ENCODE measurements at regions not wholly inside any gene's neighbourhood (a gene's known extent, or its start where the extent isn't known, plus 50 kb on each side); places are given as distances from the start of the nearest gene placed in this dataset.
"Not testable (repeated sequence)": the region's sequence is repeated elsewhere in the genome, so short reads cannot be mapped to it uniquely, and the experiment has no call there.

GRCh38 chr2:53536583-53537361 lies 230.8 kb upstream of the CHAC2 start:
- no peak for ATAC-seq

DNA sequence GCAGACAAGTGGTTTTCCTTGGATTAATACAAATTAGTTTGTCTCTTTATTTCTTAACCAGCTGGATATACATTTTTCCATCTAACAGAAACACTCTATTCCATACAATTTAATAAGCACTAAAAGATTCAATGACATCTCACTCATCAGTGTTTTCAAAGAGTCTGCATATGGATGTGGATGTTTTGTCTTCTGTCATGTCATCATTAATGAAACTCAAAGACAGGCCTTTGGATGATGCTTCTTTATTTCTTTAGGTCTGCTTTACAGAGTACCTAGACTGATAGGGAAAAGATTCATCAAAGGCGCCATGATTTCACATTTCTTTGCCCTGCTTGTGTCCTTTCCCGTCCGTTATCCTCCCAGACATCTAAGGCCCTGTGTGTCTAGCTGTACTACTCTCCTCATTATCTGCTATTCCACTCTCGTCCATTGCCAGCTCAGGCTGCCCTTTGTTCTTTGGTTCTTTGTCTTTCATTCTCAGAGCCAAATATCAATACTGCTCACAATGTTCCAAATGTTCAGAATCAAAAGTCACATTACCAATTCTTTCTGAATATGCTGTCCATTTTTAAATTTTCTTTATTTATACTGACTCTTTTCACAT lies 232.3 kb upstream of the CHAC2 start:
- no peak for ATAC-seq

GRCh38 chr2:53530126-53530525 lies 237.5 kb upstream of the CHAC2 start:
- no peak for ATAC-seq

GRCh38 chr2:53527056-53527455 lies 240.5 kb upstream of the CHAC2 start:
- no peak for ATAC-seq

DNA sequence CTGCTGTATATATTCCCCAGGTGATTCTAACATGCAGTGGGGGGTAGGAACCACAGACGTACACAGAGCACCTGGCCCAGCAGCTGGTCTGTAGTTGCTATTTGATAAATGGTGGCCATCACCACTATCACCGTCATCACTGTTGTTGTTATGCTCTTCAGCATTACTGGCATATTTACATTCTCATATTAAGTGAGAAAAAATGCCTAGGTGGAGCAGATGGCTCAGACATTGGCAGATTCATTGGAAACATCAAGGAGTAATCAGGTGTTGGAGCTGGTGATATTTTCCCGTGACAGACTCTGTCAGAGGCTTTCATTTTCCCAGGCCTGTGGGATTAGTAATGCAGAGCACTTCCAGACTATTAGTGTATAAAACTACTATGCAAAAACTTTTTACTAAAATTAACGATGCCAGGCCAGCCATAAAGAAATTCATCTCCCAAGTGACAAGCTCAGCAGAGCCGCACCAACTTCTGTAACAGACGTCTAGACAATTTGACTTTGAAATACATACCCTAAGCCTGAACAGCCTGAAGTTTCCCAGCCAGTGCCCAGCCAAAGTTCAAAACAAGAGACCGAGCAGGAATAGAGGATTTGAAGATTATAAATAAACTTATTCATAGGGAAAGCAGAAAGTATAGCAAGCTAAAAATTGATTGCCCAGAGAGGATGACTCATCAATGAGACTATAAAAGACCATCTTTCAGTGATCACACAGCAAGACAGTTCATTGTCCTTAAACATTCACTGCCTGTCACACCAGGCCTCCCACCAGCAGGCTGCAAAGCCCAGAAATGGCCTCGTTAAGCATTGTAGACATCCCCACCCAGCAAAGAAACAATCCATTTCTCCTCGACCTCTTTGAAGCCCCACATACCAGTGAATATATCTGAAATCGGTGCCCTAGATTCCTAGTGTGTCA lies 247.4 kb upstream of the CHAC2 start:
- ATAC-seq: no peak

- no peak for ATAC-seq
Observed at GRCh38 chr2:53517406-53517805, 250.2 kb upstream of the CHAC2 start.

GRCh38 chr2:53516650-53517049 lies 251.0 kb upstream of the CHAC2 start:
- no peak for ATAC-seq

GRCh38 chr2:53515435-53516332 lies 251.9 kb upstream of the CHAC2 start:
- no peak for ATAC-seq

- ATAC-seq: no peak
Observed at GRCh38 chr2:53513167-53513666, 254.4 kb upstream of the CHAC2 start.

DNA sequence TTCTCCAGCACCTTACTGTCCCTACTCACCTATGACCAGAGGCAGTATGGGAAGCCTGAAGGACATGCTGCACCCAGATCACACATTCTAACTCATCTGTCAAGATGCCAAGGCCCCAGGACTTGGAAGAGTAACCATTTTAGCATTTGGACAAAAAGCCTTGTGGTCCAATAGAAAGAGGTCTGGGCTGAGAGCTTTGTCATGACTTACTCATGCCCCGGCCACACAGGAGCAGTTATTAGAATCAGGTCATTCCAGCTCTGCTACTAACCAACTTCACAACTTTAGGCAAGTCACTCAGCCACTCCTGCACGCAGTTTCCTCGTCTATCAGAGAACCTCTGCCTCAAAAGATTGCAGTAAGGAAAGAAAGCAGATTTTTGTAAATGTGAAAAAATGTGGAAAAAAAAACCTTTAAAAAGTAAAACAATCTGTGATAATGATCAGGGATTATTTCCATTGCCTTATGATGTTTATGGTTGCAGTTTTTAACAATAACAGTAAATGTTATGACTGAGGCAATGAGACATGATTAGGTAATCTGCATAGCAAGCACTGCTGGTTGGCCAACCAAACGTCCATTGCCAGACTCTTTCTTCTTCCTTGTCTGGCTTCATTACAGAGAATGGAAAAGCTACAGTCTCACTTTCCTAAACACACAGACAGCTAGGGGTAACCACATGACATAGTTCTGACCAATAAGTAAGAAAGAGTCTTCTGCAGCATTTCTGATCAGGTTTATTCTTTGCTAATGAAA lies 255.4 kb upstream of the CHAC2 start:
- no peak for ATAC-seq

- no peak for ATAC-seq
Observed at GRCh38 chr2:53511549-53511948, 256.1 kb upstream of the CHAC2 start.

DNA sequence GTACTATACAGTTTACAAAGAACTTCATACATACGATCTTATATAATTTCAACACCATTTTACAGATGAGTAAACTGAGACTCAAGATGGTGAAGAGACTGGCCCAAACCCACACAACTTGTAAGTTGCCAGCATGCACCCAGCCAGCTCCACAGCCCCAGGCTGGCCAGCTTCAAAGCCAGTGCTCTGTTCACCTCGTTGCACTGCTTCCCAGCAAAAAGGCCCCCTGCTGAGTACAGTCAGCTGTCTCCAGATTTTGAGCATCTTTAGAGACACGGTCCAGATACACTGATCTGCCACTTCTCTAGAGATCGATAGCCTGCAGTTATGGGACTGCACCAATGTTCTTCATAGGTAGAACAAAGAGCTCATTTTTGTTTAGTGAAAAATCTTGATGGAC lies 257.2 kb upstream of the CHAC2 start:
- no peak for ATAC-seq

GRCh38 chr2:53509831-53510388 lies 257.7 kb upstream of the CHAC2 start:
- ATAC-seq: no peak

GRCh38 chr2:53508667-53509066 lies 258.9 kb upstream of the CHAC2 start:
- no peak for ATAC-seq

GRCh38 chr2:53507070-53507469 lies 260.5 kb upstream of the CHAC2 start:
- ATAC-seq: not testable (repeated sequence)

GRCh38 chr2:53505826-53506225 lies 261.8 kb upstream of the CHAC2 start:
- ATAC-seq: no peak

- no peak for ATAC-seq
Observed at GRCh38 chr2:53504507-53504906, 263.1 kb upstream of the CHAC2 start.

DNA sequence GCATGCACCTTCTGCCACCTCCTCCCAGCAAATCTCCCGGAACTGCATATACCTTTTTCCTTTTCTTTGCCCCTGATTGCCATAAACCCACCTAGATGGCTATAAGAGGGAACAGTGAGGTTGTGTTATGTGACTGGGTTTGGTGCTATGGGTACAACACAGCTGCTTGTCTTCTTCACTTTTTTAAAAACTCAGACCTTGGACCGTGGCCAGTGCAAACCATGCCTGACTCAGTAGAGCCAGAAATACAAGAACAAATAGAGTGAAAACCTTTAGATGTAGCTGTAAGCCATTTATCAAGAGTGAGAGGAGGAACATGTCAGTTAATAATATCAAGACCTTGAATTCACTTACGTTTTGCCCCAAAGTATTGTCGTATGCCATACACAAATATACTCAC lies 267.4 kb upstream of the CHAC2 start:
- no peak for ATAC-seq

DNA sequence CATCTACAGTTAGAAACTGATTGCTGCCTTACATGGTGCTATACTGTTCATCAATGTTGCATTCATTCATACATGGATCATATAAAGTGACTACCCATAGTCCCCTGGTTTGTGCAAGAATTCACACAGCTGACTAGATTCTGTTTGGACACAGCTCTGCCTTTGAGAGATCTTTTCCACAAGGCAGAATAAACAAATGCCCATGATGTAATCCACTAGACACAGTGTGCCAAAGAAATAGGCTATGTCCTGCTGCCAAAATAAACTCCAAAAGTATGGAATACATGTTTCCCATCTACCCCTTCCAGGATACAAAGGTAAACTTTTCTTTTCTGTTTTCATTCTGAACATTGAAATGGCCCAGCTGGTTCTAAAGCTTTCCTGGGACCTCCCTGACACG lies 269.4 kb upstream of the CHAC2 start:
- no peak for ATAC-seq

DNA sequence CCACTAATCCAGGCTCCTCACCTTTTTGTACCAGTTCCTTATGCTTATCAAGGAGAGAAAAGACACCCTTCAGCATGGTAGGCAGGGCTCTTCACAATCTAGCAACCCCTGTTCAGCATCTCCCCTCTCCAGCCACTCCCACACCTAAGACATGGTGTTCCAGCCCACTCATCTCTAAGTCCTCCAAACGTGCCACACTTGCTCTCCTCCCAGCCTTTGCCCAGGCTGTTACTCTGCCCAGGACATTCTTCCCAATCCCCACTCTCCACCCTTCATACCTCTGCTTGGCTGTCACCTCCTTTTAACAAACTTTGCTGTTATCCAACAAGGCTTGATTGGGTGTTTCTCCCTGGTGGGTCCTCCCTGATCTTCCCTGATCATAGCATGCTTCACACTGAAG lies 270.6 kb upstream of the CHAC2 start:
- no peak for ATAC-seq

- no peak for ATAC-seq
Observed at GRCh38 chr2:53493210-53493609, 274.4 kb upstream of the CHAC2 start.
